Glomerular endothelial cell (primary cell): ENCODE measurements at regions not wholly inside any gene's neighbourhood (a gene's known extent, or its start where the extent isn't known, plus 50 kb on each side); places are given as distances from the start of the nearest gene placed in this dataset.

ENCODE experiments used
- DNase-seq: peaks from one replicate; pipeline ENCODE4 v3.0.0-alpha.2; 2011; ENCODE audit warnings: low read depth, low spot score; ENCODE audit errors: extremely low read depth

DNA sequence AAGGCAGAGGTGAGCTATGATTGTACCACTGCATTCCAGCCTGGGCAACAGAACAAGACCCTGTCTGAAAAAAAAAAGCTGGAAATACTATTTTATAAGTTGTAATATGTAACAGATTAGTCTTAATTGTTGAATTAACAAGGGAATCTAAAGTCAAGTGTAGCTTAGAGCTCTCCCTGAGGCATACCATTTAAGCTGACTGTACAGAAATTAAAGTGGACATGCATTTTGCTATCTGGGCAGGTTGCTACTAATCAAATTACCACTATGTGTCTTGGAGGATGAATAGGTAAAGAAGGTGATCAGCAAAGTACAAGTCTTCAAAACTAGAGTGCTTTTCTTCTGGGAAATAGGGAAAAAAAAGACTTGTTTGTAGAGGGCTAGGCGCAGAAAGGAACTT is 205.3 kb upstream of the JADE1 start:
- no peak for DNase-seq

DNA sequence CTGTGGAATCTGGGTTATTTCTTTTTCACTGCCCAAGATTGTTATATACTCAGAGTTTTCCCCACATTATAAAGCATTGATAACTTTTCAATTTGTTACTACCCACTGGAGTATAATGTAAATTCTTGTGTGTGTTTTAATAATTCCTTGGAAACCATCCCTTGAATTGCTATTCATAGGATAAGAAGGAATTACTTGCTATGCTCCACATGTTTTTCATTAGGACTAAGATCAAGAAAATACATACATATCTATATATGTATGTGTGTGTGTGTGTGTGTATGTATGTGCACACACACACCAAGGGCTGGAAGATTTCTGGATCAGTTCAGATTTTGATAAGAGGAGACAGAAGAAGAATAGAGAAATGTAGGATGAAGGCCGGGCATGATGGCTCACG is 206.4 kb upstream of the JADE1 start:
- DNase-seq: no peak

DNA sequence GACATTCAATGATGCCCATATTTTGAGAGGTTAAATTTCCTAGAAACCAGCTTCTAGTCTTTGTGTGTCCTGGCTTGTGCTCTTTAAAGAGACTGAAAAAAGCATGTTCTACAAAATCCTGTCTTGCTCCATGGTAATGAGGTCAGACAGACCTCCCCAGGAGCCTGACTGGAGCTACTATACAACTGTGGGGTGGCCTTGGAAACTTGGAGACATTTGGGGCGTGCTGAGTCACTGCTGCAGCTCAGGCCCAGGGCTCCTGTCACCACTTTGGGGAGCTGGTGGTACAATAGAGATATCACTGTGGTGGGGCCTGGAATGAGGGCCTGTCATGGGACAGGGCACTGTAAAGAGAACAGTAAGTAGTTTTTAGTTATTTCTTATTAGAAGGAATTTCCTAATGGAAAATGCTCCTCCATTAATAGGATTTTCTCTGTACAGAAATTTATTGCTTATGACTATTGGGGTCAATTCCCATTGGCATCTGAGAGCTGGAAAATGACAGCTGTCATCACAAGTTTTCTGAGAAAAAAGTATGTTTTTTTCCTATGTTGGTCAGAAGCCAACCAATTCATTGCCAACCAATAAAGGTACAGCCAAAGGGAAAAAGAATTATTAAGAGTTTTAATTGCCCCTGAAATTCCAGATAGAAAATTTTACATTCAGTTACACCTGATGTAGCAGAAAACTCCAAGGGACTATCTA is 207.4 kb upstream of the JADE1 start:
- DNase-seq: no peak

DNA sequence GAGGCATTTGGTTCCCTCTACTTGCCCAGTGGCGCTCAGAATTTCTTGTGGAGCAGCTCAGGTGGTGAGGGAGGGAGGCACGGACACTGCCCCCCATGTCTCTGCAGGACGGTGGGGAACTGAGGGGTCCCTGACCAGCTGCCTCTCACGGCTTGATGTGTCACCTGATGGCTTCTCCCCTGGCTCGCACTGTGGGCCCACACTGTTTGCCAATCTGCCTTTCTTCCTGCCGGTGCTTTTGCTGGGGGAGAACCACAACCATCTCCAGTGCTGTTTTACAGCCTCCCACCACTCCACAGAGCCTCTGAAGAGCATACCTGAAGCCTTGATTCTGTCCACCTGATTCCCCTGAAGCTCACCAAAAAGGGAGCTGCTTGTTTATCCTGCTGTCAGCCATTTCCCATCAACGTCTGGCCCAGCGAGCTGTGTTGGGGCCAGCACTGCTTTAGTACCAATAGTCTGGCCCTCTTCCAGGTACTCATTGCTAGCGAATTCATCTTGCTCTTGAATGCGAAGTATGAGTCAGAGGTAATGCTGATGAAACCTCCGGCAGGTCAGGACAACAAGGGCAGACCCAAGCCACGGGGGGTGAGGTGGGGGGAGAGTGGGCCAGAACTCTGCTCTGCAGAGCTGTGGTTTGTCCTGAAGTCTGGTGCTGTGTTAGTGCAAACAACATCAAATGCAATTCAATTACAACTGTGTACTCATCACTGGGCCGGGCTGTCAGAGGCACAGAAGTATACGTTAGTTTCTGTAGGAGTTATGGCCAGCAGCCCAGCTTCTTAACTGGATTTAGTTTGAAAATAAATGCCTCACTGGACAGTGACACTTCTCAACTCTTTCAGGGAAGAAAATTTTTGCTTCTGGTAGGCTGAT is 208.3 kb upstream of the JADE1 start:
- peak; percentile 84 for DNase-seq

DNA sequence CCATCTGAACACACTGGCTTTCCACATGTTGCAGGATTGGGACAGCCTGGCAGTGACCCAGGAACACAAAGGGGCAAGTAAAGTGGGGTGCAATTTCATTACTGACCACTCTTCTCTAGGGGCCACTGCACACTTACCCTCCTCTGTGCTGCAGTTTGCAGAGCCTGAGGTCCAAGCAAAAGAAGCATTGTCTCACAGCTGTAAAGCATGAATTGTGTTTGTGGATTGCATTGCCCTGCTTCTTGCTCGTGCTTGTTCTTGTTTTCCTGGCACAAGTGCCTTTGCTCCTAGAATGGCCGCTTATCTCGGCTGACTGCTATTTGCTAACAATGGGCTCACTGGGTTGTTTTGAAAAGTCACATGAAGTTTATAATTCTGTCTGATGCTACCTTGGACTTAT is 209.1 kb upstream of the JADE1 start:
- no peak for DNase-seq

DNA sequence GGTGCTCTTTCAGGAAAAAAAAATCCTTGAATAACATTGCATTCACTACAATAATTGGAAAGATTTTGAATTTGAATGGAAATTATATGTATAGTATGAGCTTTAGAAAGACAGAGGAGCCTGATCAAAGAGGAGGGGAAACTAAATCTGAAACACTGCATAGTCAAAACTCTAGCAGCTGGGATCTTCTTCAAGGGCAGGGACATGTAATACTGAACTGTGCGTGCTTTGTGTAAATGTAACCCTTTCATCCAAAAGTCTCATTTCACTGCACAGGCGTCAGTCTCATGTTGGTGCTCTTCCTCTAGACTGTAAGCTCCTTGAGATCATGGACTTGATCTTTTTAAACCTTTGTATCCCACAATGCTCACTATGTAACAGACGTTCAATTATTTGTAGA is 212.0 kb upstream of the JADE1 start:
- no peak for DNase-seq

DNA sequence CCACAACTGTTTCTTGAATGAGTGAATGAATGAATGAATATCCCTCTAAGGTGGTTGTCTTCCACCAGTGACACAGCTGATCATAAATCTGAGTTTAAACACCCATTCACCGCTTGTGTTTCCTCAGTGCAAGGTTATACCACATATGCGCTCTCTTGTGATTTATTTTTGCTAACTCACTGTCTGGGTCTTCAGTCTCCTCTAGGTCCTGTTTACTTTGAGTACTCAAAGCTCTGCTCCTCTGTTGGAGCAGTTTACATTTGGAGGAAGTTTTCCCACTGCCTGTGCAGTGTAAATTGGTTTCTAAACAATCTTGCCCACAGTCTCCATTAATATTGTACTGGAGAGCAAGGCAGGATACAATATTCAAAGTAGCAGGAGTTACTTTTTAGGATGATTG is 212.6 kb upstream of the JADE1 start:
- DNase-seq: no peak

DNA sequence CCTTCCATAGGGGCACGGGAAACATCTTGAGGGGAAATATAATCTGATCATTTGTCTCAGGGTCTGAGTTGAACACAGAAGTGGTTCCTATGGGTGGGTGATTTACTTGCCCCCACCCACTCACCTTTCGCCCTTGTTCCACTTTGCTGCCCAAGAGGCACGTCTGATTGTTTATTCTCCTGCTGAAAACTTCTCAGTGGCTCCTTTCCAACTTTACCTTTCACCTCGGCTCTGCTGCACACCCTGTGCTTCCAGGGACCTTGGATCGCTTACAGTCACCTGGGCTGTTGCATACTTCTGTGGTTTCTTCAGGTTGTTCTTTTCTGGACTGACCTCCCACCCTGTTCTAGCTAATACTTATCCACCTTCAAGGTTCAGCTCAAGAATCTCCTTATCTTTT is 213.4 kb upstream of the JADE1 start:
- no peak for DNase-seq

DNA sequence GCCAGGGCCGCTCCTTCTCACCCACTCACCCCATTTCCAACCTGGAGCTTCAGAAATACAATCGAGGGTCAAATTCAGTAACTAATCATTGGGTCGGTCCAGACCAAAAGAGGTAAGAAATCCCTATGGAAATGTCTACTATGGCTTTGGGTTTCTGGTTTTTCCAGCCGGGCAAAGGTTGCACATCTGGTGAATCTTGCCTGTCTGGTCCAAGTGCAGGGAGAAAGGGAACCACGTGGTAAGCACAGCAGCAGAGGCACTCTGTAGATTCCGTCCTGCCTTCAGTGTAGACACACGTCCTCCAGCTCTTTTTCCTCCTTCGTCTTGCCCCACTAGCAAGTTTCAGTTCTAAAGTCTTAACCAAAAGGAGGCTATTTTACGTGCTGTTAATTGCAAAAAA is 218.0 kb upstream of the JADE1 start:
- no peak for DNase-seq

DNA sequence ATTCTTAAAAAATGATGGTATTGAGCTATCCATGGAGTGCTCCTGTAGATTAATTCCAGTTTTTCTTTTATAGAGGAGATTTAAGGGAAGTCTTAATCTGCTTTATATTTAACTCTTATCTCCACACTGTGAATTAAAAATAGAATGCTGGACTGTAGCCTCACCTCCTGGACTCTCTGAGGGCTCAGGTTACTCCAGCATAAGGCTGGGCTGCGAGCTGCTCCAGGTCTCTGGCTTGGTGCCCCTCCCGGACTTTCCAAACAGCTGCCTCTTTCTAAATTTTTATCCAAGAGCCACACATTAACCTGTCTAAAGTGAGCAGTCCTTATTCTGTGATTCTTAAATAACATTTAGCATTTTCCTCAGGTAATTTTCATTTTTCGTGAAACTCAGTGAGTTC is 218.7 kb upstream of the JADE1 start:
- DNase-seq: no peak

DNA sequence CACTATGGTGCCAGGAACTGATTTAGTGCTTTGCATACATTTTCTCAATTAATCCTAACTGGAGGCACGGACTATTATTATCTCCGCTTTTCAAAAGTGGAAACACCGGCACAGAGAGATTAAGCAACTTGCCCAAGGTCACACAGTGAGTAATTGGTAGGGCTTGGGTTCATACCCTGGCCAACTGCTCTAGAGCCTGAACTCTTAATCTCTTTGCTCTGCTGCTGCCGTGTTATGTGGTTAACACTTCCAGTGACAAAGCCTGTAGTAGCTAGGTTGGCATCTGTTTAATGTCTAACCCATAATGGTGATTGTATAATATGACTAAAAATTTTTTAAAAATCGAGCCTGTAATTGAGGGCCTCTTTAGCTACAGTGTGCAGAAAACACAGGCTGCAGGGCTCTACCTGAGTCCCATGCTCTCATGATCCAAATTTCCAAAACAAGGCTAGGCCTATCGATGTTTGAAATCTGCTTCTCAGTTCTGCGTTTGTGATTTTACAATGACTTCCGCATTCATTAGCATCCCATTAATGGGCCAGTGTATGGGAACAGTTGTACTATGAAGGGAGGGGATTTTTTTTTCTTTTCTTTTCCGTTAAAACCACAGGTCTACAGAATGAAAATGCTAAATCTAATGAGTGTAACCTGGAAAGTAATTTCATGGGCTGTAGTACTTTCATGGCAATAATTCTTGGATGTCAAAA is 219.3 kb upstream of the JADE1 start:
- DNase-seq: no peak

DNA sequence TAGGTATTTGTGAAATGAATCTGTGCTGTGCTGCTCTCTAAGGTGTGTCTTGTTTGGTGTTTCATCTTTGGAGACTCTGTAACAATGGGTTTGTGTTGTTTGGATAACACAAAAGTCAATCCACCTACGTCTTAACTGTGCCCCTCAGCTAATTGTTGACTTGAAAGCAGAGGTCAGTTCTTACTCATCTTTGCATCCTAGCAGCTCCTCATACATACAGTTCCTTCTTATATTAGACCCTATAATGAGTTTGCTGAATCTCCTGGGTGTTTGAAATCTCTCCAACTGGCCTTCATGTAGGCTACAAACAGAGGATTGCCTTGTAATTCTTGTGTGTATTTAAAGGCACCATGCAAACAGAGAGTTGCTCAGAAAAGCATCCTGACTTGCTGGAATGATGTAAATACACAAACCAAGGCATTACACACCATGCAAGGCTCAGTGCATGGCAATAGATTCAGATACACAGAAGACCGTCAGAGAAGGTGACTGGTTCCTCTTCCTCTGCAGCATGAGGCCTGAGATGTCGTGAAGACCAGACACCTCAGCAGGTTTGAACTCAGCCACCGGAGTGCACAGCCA is 220.0 kb upstream of the JADE1 start:
- DNase-seq: no peak

DNA sequence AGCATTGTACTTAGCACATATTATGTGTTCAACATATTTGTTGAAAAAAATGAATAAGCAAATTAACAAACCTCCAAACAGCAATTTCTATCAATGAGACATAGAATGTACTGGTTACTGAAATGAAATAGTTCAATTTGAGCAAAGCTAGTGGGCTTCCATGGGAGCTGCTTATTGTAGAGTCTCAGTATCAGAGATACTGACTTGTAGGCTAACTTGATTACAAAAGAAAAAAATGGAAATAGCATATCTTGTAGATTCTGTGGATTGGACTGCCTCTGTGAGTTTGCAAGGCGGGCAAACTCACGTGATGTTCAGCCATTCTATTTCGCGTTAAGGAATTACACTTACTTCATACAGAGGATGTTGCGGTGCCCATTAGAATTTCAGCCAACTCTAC is 222.1 kb upstream of the JADE1 start:
- no peak for DNase-seq

DNA sequence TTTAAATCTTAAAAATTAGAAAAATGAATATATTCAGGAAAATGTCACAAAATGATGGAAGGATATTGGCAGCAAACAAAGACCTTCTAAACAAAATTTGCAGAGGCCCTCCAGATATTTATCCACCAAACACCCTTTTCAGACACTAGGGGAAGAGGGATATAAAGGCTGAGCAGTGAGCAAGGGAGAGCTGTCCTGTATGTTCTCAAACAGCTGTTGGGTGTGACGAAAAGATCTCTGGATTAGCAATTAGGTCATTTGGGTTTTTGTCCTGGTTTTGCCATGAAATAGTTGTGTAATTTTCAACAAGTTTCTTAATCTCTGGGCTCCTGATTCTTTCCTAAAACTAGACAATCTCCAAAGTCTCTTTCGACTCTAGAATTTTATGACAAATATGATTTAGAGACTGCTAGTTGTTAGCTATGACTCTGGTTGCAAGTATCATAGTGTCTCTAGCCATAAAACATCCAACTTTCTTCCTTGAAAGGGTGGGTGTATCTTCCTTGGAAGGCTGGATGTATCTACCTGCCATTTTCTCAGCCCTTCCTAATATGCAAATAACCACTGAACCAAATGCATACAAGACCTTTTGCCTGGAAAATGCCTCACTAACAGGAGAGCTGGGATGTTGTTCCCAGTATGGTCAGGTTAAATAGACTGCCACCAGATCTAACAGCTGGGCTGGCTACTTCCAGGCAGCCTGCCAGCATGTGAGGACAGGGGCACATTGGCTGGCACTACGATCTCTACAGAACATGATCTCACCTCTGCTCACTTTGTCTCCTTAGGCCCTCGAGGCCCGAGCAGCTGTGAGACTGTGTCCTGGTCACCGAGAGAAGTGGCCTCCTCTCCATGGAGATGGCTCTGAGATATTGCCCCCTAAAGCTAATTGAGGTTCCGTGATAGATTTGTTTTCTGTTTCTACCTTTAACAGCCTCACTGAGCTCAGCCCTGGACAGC is 225.5 kb upstream of the JADE1 start:
- no peak for DNase-seq

DNA sequence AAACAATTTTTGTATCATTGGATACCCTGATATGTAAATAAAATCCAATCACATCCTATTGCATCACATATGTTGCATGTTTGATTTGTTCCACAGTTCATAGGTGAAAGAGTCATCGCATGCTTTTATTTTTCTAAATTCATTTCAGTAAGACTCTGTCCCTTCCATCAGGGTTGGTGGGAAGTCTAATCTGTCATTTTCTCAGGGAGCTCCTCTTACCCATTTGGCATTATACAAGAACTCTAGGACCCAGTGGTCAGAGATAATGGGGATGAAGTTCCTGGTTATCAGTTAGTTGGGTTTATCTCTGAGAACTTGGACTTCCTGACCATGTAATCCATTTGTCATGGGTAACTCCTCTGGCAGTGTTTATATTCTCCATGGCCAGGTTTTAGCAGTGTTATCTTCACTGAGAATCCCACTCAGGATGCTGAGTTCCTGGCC is 227.1 kb upstream of the JADE1 start:
- DNase-seq: no peak

DNA sequence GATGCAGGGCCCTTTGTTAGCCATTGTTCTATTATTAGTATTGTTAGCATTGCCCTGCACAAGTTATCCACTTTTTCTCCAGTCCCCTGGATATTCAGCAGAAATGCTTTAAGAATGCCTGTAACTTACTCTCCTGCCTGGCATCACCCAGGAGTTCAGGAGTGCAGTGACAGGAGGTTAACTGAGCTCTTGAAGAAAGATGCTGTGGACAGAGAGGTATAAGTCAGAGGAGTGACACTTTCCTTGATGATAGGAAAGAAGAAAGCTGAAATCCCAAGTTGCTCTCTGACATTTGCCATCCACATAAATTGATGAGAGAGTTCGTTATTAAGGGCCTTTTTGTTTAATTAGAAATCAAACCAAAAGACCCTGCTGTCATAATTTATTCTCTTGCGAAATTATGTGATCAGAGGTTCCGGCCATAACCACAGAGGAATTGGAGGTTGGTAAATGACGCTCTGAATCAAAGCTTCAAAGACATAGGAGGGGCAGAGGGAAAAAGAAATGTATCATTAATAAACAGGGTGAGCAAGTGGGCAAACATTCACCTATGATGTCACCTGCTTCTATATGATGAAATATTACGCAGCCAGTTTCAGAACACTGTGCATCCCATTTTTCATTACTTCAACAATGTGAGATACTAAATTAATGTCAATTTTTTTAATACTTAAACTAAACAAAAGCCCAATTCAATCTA is 230.2 kb upstream of the JADE1 start:
- no peak for DNase-seq

DNA sequence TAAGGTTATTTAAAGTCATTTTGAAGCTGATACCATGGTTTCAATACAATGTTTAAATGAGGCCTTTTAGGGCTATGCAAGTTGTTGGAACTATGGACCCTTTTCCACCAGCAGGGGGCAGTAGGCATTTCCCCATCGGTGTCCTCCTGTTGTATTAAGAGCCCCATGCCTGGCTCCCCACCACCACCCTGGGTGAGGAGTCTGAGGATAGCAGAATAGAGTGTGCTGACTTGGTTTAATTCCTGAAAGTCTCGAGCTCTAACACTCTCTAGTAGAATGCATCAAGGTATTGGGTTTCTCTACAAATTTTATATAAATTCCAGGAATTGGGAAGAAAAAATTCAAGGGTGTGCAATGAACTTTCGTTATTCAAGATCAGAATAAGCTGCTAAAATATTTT is 234.8 kb upstream of the JADE1 start:
- DNase-seq: no peak

DNA sequence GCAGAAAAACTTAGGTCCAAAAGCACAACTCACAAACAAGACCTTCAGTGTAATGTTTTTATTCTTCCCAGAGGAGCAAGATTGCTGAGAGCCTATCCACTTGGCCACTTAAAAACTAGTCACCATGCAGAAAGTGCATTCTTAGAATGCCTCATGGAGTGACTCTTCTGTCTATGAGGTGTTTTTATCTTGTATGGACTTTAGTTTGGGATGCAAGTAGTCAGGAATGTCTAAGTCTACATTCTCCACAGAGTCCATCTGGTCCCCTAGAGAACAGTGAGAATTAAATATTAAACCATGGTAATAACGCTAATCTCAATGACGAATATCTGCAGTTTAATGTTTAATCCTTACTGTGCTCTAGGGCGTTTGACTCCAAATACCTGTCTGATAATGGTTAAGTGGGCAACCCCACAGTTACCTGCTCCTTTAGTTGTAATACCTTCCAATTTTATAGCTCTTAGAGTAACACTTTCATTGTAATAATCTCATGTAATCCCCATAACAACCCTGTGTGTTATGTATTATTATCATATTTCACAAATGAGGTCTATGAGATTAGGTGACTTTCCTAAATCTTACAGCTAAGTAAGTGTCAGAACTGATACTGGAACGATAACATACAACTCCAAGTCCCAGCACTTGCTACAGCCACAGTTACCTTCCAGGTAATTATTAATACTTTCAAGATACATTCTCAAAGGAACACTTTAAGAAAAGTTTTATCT is 235.6 kb upstream of the JADE1 start:
- no peak for DNase-seq

DNA sequence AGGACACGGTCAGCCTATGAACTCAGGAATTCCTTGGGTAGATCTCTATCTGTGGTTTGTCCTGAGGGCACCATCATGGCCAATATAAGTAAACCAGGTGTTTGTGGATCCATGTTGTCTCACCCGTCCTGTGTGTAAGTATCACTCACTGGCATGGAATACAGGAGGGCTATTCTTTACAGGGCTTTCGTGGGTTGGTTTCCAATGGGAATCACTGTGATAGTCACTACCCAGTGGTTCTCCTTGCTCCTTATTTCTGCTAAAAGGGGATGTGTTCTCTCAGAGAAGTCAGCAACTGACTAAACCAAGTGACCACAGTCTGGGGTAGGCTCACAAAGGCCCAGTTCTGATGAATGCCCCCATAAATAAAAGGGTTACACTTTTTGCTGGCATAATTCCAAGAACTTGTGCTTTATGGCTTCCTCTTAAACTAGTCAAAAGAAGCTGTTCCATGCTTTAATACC is 236.7 kb upstream of the JADE1 start:
- DNase-seq: no peak
